Caco-2 (cell line): ENCODE measurements at regions not wholly inside any gene's neighbourhood (a gene's known extent, or its start where the extent isn't known, plus 50 kb on each side); places are given as distances from the start of the nearest gene placed in this dataset.

Experiments used
- BruUV-seq: library from RNA; stranded (reverse); fragments of 400-500 nt; replicated peaks from 2 replicates; lab custom pipeline; 2021; lab: Mats Ljungman, UMichigan
- CTCF ChIA-PET: fragments of 300-600 bp; sonication (Branson Sonifier 250); formaldehyde crosslinking; loops from one replicate; lab custom pipeline; 2022; ENCODE audit warnings: antibody characterized with exemption; lab: Charles Lee
- POLR2A ChIA-PET: fragments of 300-600 bp; sonication (Branson Sonifier 250); formaldehyde crosslinking; loops from one replicate; lab custom pipeline; 2022; ENCODE audit warnings: antibody characterized with exemption; lab: Charles Lee
- DNase-seq, 2 experiments: peaks; one replicate each; pipeline versions ENCODE4 v3.0.0 to v3.0.0-alpha.2; 2020 to 2022
- H3K27me3 ChIP-seq: replicated peaks from 2 replicates; pipeline ENCODE4 v1.6.0; 2011; ENCODE audit warnings: low read length; ENCODE audit not compliant: control insufficient read depth, insufficient read depth
- H3K36me3 ChIP-seq: 2 replicates; pipeline ENCODE4 v1.5.1; 2011; ENCODE audit warnings: low read length; ENCODE audit not compliant: control insufficient read depth, insufficient read depth
- H3K4me1 ChIP-seq: fragments of 250-450 bp; sonication (Bioruptor Pico); 2 replicates; pipeline ENCODE4 v1.5.1; 2020; ENCODE audit warnings: mild to moderate bottlenecking
- H3K4me3 ChIP-seq: 2 replicates; pipeline ENCODE4 v1.5.1; 2011; ENCODE audit warnings: low read depth, mild to moderate bottlenecking, control low read depth, low read length
- H3K9me3 ChIP-seq: fragments of 250-450 bp; sonication (Bioruptor Pico); 2 replicates; pipeline ENCODE4 v1.5.1; 2020; ENCODE audit warnings: mild to moderate bottlenecking, moderate library complexity
- H3K27ac Mint-ChIP-seq: one replicate; pipeline ENCODE4 v1.8.0; 2022; ENCODE audit warnings: mixed read lengths; ENCODE audit not compliant: unreplicated experiment
- H3K27me3 Mint-ChIP-seq: one replicate; pipeline ENCODE4 v1.8.0; 2022; ENCODE audit warnings: mixed read lengths; ENCODE audit not compliant: insufficient read depth, unreplicated experiment
- H3K36me3 Mint-ChIP-seq: one replicate; pipeline ENCODE4 v1.8.0; 2022; ENCODE audit warnings: mild to moderate bottlenecking, mixed read lengths; ENCODE audit not compliant: insufficient read depth, unreplicated experiment
- H3K4me1 Mint-ChIP-seq: one replicate; pipeline ENCODE4 v1.8.0; 2022; ENCODE audit warnings: low read depth, mixed read lengths; ENCODE audit not compliant: unreplicated experiment
- H3K4me3 Mint-ChIP-seq: one replicate; pipeline ENCODE4 v1.8.0; 2022; ENCODE audit warnings: mild to moderate bottlenecking, moderate library complexity, mixed read lengths; ENCODE audit not compliant: unreplicated experiment
- H3K9me3 Mint-ChIP-seq: one replicate; pipeline ENCODE4 v1.8.0; 2022; ENCODE audit warnings: mixed read lengths; ENCODE audit not compliant: unreplicated experiment
- CTCF ChIP-seq, 2 experiments: fragments of 200-600 bp in 1 of 2; IDR thresholded peaks; 1 replicate in 1 of 2; 2 replicates in 1 of 2; pipeline versions ENCODE4 v1.5.1 to v1.8.0; 2011 to 2022; ENCODE audit warnings: antibody characterized with exemption in 1 of 2, control low read depth in 1 of 2, inconsistent platforms in 1 of 2, low read depth in 1 of 2, low read length in 1 of 2, mild to moderate bottlenecking in 1 of 2, moderate library complexity in 1 of 2; ENCODE audit not compliant: insufficient read depth in 1 of 2, severe bottlenecking in 1 of 2, unreplicated experiment in 1 of 2
- intact Hi-C: fragments of 100-400 bp; cut with micrococcal nuclease; formaldehyde crosslinking; loops from one replicate; pipeline ENCODE4 v1.10.0; 2022; ENCODE audit not compliant: unreplicated experiment

GRCh38 chr18:64264171-64264570 lies 115.3 kb upstream of the LINC00305 start:
- Histone ChIP-seq H3K9me3 (no peaks in the 10 kb centered on the region), H3K27me3 (no peaks in the 10 kb centered on the region), H3K4me3 (no peak overlapping the region), H3K36me3 (no peaks in the 10 kb centered on the region), H3K4me1 (no peaks in the 10 kb centered on the region; the same call in 1 of the 2 replicates)
- Mint-ChIP-seq H3K9me3 (no peaks in the 10 kb centered on the region), H3K36me3 (no peaks in the 10 kb centered on the region), H3K27me3 (no peaks in the 10 kb centered on the region), H3K4me1 (peaks cover 22% of the 10 kb centered on the region), H3K27ac (no peak overlapping the region), H3K4me3 (no peak overlapping the region)
- DNase-seq = peak; percentile 20 to 44
- intact Hi-C loops = no loop called here
- CTCF ChIA-PET = no interaction called here
- no peak for TF ChIP-seq CTCF (IDR thresholded peaks at IDR 0.05; ENCODE audit: insufficient read depth in 1 of 2, low read depth in 1 of 2, low read length in 1 of 2, severe bottlenecking in 1 of 2, unreplicated experiment in 1 of 2)
- POLR2A ChIA-PET = no interaction called here
- BruUV-seq = no TSS peak

- H3K27me3 ChIP-seq = no peaks in the 10 kb centered on the region
- no peak overlapping the region for H3K4me3 Mint-ChIP-seq
- no peaks in the 10 kb centered on the region; the same call in 1 of the 2 replicates for H3K4me1 ChIP-seq
- BruUV-seq = no TSS peak
- H3K27me3 Mint-ChIP-seq = no peaks in the 10 kb centered on the region
- CTCF ChIA-PET = no interaction called here
- H3K36me3 ChIP-seq = no peaks in the 10 kb centered on the region
- no peak for DNase-seq
- peaks cover 20% of the 10 kb centered on the region for H3K4me1 Mint-ChIP-seq
- H3K27ac Mint-ChIP-seq = no peak overlapping the region
- H3K9me3 Mint-ChIP-seq = peaks cover 3% of the 10 kb centered on the region
- H3K9me3 ChIP-seq = no peaks in the 10 kb centered on the region
- intact Hi-C loops = no loop called here
- POLR2A ChIA-PET = no interaction called here
- H3K36me3 Mint-ChIP-seq = no peaks in the 10 kb centered on the region
- no peak for TF ChIP-seq CTCF (IDR thresholded peaks at IDR 0.05; ENCODE audit: insufficient read depth in 1 of 2, low read depth in 1 of 2, low read length in 1 of 2, severe bottlenecking in 1 of 2, unreplicated experiment in 1 of 2)
- no peak overlapping the region for H3K4me3 ChIP-seq
These were observed 111.9 kb upstream of the LINC00305 start for GRCh38 chr18:64260810-64261209.

- intact Hi-C loops = no loop called here
- BruUV-seq = no TSS peak
- no peak overlapping the region for H3K4me3 Mint-ChIP-seq
- no peaks in the 10 kb centered on the region for H3K27me3 ChIP-seq
- H3K4me1 Mint-ChIP-seq = peaks cover 12% of the 10 kb centered on the region
- no peak overlapping the region for H3K4me3 ChIP-seq
- no peak overlapping the region for H3K27ac Mint-ChIP-seq
- H3K9me3 ChIP-seq = no peaks in the 10 kb centered on the region
- no peaks in the 10 kb centered on the region; the same call in 1 of the 2 replicates for H3K4me1 ChIP-seq
- H3K36me3 Mint-ChIP-seq = no peaks in the 10 kb centered on the region
- H3K27me3 Mint-ChIP-seq = no peaks in the 10 kb centered on the region
- no peaks in the 10 kb centered on the region for H3K36me3 ChIP-seq
- no peak for TF ChIP-seq CTCF (IDR thresholded peaks at IDR 0.05; ENCODE audit: insufficient read depth in 1 of 2, low read depth in 1 of 2, low read length in 1 of 2, severe bottlenecking in 1 of 2, unreplicated experiment in 1 of 2)
- ChIA-PET POLR2A (no interaction called here), CTCF (no interaction called here)
- peak in 1 of 2 experiments; percentile 30 for DNase-seq
- H3K9me3 Mint-ChIP-seq = peaks cover 8% of the 10 kb centered on the region
These were observed 111.0 kb upstream of the LINC00305 start for GRCh38 chr18:64259871-64260270.
